Astrocyte of the cerebellum (primary cell): ENCODE measurements at regions not wholly inside any gene's neighbourhood (a gene's known extent, or its start where the extent isn't known, plus 50 kb on each side); places are given as distances from the start of the nearest gene placed in this dataset.

ENCODE experiments used
- DNase-seq: peaks from one replicate; pipeline ENCODE4 v3.0.0-alpha.2; 2011; ENCODE audit warnings: low read depth
- H3K4me3 ChIP-seq: 2 replicates; pipeline ENCODE4 v1.5.1; 2011; ENCODE audit warnings: mild to moderate bottlenecking, low read depth, low read length, moderate library complexity
- in situ Hi-C: cut with HindIII; loops from 2 replicates; pipeline ENCODE4 v1.10.0; 2017; ENCODE audit warnings: low sequenced_read_pairs
- TF ChIP-seq, protein P1 (sequence below): IDR thresholded peaks from 2 replicates; pipeline ENCODE4 v1.5.1; 2012; ENCODE audit warnings: low read length, low read depth, moderate library complexity, mild to moderate bottlenecking; ENCODE audit errors: missing control alignments

- TF ChIP-seq, protein P1, sequence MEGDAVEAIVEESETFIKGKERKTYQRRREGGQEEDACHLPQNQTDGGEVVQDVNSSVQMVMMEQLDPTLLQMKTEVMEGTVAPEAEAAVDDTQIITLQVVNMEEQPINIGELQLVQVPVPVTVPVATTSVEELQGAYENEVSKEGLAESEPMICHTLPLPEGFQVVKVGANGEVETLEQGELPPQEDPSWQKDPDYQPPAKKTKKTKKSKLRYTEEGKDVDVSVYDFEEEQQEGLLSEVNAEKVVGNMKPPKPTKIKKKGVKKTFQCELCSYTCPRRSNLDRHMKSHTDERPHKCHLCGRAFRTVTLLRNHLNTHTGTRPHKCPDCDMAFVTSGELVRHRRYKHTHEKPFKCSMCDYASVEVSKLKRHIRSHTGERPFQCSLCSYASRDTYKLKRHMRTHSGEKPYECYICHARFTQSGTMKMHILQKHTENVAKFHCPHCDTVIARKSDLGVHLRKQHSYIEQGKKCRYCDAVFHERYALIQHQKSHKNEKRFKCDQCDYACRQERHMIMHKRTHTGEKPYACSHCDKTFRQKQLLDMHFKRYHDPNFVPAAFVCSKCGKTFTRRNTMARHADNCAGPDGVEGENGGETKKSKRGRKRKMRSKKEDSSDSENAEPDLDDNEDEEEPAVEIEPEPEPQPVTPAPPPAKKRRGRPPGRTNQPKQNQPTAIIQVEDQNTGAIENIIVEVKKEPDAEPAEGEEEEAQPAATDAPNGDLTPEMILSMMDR = no peak
- in situ Hi-C loops = no loop called here
- no peak overlapping the region for H3K4me3 ChIP-seq
- no peak for DNase-seq
Measured at GRCh38 chr11:10945196-10945595, 87.3 kb upstream of the ZBED5 start.

DNA sequence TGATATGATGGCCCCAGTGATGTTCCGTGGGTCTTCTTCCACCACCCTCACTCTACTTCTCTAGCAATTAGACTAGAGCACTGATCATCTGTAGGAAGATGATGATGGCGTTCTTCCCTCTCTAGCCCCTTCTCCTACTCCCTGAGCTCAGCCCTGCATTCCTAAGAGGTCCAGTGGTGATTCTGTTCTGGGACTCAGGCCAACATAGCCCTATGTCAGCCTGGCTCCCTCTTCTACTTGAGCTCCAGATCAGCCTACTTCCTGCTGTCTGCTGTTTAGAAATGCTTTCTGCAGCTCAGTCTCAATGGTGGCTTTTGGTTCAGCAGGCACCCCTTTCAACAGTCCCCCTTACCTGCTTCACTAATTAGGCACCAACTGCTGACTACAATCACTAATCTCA, 86.1 kb upstream of the ZBED5 start:
- DNase-seq = peak; percentile 46

DNA sequence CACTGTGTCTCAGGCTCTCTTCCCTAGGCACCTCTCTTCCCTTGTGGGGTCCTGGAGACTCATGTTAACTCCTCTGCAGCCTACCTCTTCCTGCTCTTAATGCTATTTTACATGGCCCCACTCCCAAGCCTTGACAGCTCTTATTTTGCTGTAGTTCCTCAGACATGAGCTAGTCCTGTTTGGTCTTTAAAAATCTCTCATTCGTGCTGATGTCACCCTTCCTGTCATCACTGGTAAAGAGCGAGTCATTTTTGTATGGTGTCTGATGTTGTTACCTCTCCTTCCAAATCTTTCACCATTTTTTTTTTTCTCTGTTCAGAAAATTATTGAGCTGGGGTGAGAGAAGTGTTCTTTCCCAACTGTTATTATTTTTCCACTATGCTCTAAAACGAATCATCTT, 84.8 kb upstream of the ZBED5 start:
- TF ChIP-seq, protein P1 = no peak
- no peak for DNase-seq
- no peak overlapping the region for H3K4me3 ChIP-seq
- in situ Hi-C loops = loop anchor here (5.0 kb wide), 1 partner anchor 80 kb away; no protein-coding TSS in a partner anchor

More for the DNA sequence above, 86.1 kb upstream of the ZBED5 start:
- TF ChIP-seq, protein P1 = no peak
- in situ Hi-C loops = loop anchor here (5.0 kb wide), 1 partner anchor 78 kb away; no protein-coding TSS in a partner anchor
- H3K4me3 ChIP-seq = no peak overlapping the region

- TF ChIP-seq, protein P1 = no peak
- in situ Hi-C loops = loop anchor here (5.0 kb wide), 1 partner anchor 80 kb away; no protein-coding TSS in a partner anchor
- DNase-seq = no peak
- no peak overlapping the region for H3K4me3 ChIP-seq
Measured at GRCh38 chr11:10941871-10942270, 84.0 kb upstream of the ZBED5 start.

DNA sequence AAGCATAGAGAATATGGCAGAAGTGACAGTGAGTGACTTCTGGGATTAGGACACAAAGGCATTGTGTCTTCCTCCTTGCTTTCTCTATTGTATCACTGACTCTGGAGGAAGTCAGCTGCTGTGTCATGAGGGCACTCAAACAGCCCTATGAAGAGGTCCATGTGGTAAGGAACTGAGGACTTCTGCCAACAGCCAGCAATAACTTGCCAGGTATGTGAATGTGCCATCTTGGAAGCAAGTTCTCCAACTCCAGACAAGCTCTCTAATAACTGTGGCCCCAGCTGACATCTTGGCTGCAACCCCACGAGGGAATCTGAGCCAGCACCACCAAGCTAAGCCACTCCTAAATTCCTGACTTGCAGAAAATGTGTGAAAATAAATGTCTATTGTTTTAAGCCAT, 83.6 kb upstream of the ZBED5 start:
- no peak overlapping the region for H3K4me3 ChIP-seq
- TF ChIP-seq, protein P1 = no peak
- no peak for DNase-seq
- in situ Hi-C loops = loop anchor here (5.0 kb wide), 1 partner anchor 81 kb away; no protein-coding TSS in a partner anchor

DNA sequence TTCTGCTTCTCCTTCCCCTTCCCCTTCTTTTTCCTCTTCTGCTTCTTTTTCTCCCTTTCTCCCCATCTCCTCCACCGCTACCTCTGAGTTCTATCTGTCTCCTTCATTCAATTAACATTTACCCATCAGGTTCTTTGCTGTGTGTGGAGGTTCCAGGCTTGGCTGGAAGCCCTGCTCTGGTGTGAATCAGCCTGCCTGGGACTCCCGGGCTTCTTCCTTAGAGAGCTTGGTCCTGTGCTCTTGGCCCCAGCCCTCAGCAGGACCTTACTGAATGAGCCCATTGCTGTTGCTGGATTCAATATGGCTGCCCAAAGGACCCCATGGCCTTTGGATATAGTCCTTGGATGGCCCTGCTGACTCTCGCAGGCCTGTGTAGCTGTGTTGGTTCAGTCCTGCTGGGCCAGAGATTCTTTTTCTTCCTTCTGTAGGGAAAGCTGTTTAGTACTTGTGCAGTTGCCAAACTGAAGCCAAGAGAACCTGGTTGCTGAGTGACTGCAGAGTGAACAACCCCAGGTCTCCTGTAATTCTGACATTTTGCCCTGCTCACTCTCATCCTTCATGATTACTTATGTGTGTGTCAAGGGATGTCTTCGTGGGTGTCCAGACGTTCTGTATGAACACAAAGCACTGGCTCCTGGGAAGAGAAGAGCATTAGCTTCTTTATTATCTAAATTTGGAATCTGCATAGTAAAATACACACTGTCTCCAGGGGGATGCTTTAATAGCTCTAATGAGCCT, 81.0 kb upstream of the ZBED5 start:
- TF ChIP-seq, protein P1 = no peak
- DNase-seq = no peak
- no peak overlapping the region for H3K4me3 ChIP-seq
- in situ Hi-C loops = no loop called here
